HepG2 (cell line): ENCODE measurements at regions not wholly inside any gene's neighbourhood (a gene's known extent, or its start where the extent isn't known, plus 50 kb on each side); places are given as distances from the start of the nearest gene placed in this dataset.

Source experiments
- BCLAF1 ChIP-seq: fragments of 450-650 bp; IDR thresholded peaks from 2 replicates; pipeline ENCODE4 v1.6.1; 2017; ENCODE audit warnings: mild to moderate bottlenecking
- FOXA3 ChIP-seq: IDR thresholded peaks from 2 replicates; pipeline ENCODE4 v1.6.1; 2016; ENCODE audit warnings: missing genetic modification reagents, missing compliant biosample characterization
- HOXA9 ChIP-seq: sonication (generic); formaldehyde crosslinking; IDR thresholded peaks from 2 replicates; pipeline ENCODE4 v1.8.1; 2022; ENCODE audit warnings: missing genetic modification reagents, mild to moderate bottlenecking, moderate library complexity, borderline replicate concordance
- JUND ChIP-seq: sonication (generic); formaldehyde crosslinking; IDR thresholded peaks from 2 replicates; pipeline ENCODE4 v1.8.0; 2022; ENCODE audit warnings: mild to moderate bottlenecking, missing genetic modification reagents

GRCh38 chr4:123835831-123836590 is 439.4 kb downstream of the SPRY1 start:
- TF ChIP-seq BCLAF1: no peak
- no peak for TF ChIP-seq FOXA3
- no peak for TF ChIP-seq HOXA9 (CRISPR knock-in tag)
- no peak for TF ChIP-seq JUND (CRISPR knock-in tag)
